ENCODE measurements at regions not wholly inside any gene's neighbourhood (a gene's known extent, or its start where the extent isn't known, plus 50 kb on each side); places are given as distances from the start of the nearest gene placed in this dataset.

DNA sequence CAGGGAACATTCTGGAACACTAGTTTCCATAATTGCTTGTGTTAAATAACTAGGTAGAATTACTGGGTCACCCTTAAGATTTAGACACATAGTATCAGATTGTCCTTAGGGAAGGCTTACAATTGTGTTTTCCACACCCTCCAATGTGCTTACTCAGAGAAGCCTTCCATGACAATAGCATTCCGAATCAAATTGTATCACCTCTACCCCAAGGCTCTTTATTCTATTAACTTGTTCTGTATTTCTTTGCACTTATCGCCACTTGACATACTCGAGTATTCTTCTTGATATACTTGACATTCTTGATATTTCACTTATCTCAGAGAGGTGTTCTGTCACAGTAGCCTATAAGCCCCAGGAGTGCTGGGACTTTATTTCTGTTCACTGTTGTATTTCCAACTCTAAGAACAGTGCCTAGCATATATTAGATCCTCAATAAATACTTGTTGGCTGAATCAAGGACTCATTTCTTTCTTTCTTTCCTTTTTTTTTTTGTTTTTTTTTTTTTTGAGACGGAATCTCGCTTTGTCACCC lies 238.9 kb upstream of the PDZRN3 start:
- TF ChIP-seq POLR2A (IDR thresholded peaks at IDR 0.05; ENCODE audit: extremely low read depth, insufficient read length): no peak
- TF ChIP-seq, protein P1, sequence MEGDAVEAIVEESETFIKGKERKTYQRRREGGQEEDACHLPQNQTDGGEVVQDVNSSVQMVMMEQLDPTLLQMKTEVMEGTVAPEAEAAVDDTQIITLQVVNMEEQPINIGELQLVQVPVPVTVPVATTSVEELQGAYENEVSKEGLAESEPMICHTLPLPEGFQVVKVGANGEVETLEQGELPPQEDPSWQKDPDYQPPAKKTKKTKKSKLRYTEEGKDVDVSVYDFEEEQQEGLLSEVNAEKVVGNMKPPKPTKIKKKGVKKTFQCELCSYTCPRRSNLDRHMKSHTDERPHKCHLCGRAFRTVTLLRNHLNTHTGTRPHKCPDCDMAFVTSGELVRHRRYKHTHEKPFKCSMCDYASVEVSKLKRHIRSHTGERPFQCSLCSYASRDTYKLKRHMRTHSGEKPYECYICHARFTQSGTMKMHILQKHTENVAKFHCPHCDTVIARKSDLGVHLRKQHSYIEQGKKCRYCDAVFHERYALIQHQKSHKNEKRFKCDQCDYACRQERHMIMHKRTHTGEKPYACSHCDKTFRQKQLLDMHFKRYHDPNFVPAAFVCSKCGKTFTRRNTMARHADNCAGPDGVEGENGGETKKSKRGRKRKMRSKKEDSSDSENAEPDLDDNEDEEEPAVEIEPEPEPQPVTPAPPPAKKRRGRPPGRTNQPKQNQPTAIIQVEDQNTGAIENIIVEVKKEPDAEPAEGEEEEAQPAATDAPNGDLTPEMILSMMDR (IDR thresholded peaks at IDR 0.05; ENCODE audit: low read depth, low read length): no peak
- TF ChIP-seq, protein P2, sequence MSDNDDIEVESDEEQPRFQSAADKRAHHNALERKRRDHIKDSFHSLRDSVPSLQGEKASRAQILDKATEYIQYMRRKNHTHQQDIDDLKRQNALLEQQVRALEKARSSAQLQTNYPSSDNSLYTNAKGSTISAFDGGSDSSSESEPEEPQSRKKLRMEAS (IDR thresholded peaks at IDR 0.05; ENCODE audit: low read depth, low read length): no peak
